ENCODE measurements at regions not wholly inside any gene's neighbourhood (a gene's known extent, or its start where the extent isn't known, plus 50 kb on each side); places are given as distances from the start of the nearest gene placed in this dataset.
"Not testable (repeated sequence)": the region's sequence is repeated elsewhere in the genome, so short reads cannot be mapped to it uniquely, and the experiment has no call there.

GRCh38 chr4:125639182-125639621 lies 324.4 kb downstream of the FAT4 start:
- Mint-ChIP-seq H3K9me3 (peaks cover 0 to 6% of the 10 kb centered on the region in 2 donors), H3K4me3 (no peak overlapping the region), H3K27me3 (no peaks in the 10 kb centered on the region), H3K36me3 (no peaks in the 10 kb centered on the region), H3K27ac (no peak overlapping the region), H3K4me1 (no peaks in the 10 kb centered on the region)
- ATAC-seq (replicated peaks), result no peak
- DNase-seq, result no peak

- H3K4me3 Mint-ChIP-seq, result no peak overlapping the region
- peaks cover 0 to 6% of the 10 kb centered on the region in 2 donors for H3K9me3 Mint-ChIP-seq
- H3K27me3 Mint-ChIP-seq, result no peaks in the 10 kb centered on the region
- ATAC-seq (replicated peaks), result no peak
- DNase-seq, result no peak
- H3K36me3 Mint-ChIP-seq, result no peaks in the 10 kb centered on the region
- H3K27ac Mint-ChIP-seq, result no peak overlapping the region
- H3K4me1 Mint-ChIP-seq, result no peaks in the 10 kb centered on the region
Observed at GRCh38 chr4:125641611-125642010, 326.9 kb downstream of the FAT4 start.

- Mint-ChIP-seq H3K4me3 (no peak overlapping the region), H3K27me3 (no peaks in the 10 kb centered on the region), H3K27ac (no peak overlapping the region), H3K36me3 (no peaks in the 10 kb centered on the region), H3K4me1 (no peaks in the 10 kb centered on the region), H3K9me3 (peaks cover 0 to 6% of the 10 kb centered on the region in 2 donors)
- ATAC-seq (replicated peaks) (no peak), DNase-seq (no peak)
Observed at GRCh38 chr4:125642645-125643044, 327.9 kb downstream of the FAT4 start.

- no peak for ATAC-seq (replicated peaks)
- DNase-seq, result no peak
- no peaks in the 10 kb centered on the region for H3K4me1 Mint-ChIP-seq
- no peak overlapping the region for H3K27ac Mint-ChIP-seq
- no peaks in the 10 kb centered on the region for H3K36me3 Mint-ChIP-seq
- no peaks in the 10 kb centered on the region for H3K27me3 Mint-ChIP-seq
- no peak overlapping the region for H3K4me3 Mint-ChIP-seq
- no peaks in the 10 kb centered on the region for H3K9me3 Mint-ChIP-seq
Observed at GRCh38 chr4:125649452-125649851, 334.7 kb downstream of the FAT4 start.

GRCh38 chr4:125650557-125650956 lies 335.8 kb downstream of the FAT4 start:
- Mint-ChIP-seq H3K4me1 (no peaks in the 10 kb centered on the region), H3K36me3 (no peaks in the 10 kb centered on the region), H3K27me3 (no peaks in the 10 kb centered on the region), H3K27ac (no peak overlapping the region), H3K4me3 (no peak overlapping the region), H3K9me3 (no peaks in the 10 kb centered on the region)
- ATAC-seq (replicated peaks) (no peak), DNase-seq (no peak)

- not testable (repeated sequence) for ATAC-seq (replicated peaks); H3K4me3 Mint-ChIP-seq; H3K36me3 Mint-ChIP-seq; H3K9me3 Mint-ChIP-seq; H3K4me1 Mint-ChIP-seq; H3K27ac Mint-ChIP-seq; H3K27me3 Mint-ChIP-seq; DNase-seq
Observed at GRCh38 chr4:125651707-125652357, 337.1 kb downstream of the FAT4 start.

GRCh38 chr4:125658773-125659172 lies 344.0 kb downstream of the FAT4 start:
- ATAC-seq (replicated peaks) (no peak), DNase-seq (no peak)
- Mint-ChIP-seq H3K4me1 (no peaks in the 10 kb centered on the region), H3K27me3 (no peaks in the 10 kb centered on the region), H3K27ac (no peak overlapping the region), H3K9me3 (peaks cover 0 to 3% of the 10 kb centered on the region in 2 donors), H3K4me3 (no peak overlapping the region), H3K36me3 (no peaks in the 10 kb centered on the region)

GRCh38 chr4:125663896-125664767 lies 349.4 kb downstream of the FAT4 start:
- Mint-ChIP-seq H3K4me1 (no peaks in the 10 kb centered on the region), H3K4me3 (no peak overlapping the region), H3K27me3 (no peaks in the 10 kb centered on the region), H3K36me3 (no peaks in the 10 kb centered on the region), H3K9me3 (peaks cover 0 to 4% of the 10 kb centered on the region in 2 donors), H3K27ac (no peak overlapping the region)
- ATAC-seq (replicated peaks) (peak in 1 of 2 donors; percentile 14), DNase-seq (no peak)

GRCh38 chr4:125666635-125667034 lies 351.9 kb downstream of the FAT4 start:
- ATAC-seq (replicated peaks) (no peak), DNase-seq (no peak)
- Mint-ChIP-seq H3K27me3 (no peaks in the 10 kb centered on the region), H3K36me3 (no peaks in the 10 kb centered on the region), H3K4me1 (no peaks in the 10 kb centered on the region), H3K4me3 (no peak overlapping the region), H3K9me3 (peaks cover 0 to 4% of the 10 kb centered on the region in 2 donors), H3K27ac (no peak overlapping the region)

- Mint-ChIP-seq H3K4me1 (no peaks in the 10 kb centered on the region), H3K27ac (no peak overlapping the region), H3K9me3 (peaks cover 0 to 6% of the 10 kb centered on the region in 2 donors), H3K4me3 (no peak overlapping the region), H3K36me3 (no peaks in the 10 kb centered on the region), H3K27me3 (no peaks in the 10 kb centered on the region)
- ATAC-seq (replicated peaks) (no peak), DNase-seq (no peak)
Observed at GRCh38 chr4:125676156-125676555, 361.4 kb downstream of the FAT4 start.

- no peak for DNase-seq
- no peak overlapping the region for H3K27ac Mint-ChIP-seq
- no peak for ATAC-seq (replicated peaks)
- H3K36me3 Mint-ChIP-seq, result no peaks in the 10 kb centered on the region
- peaks cover 0 to 6% of the 10 kb centered on the region in 2 donors for H3K9me3 Mint-ChIP-seq
- no peaks in the 10 kb centered on the region for H3K4me1 Mint-ChIP-seq
- H3K27me3 Mint-ChIP-seq, result no peaks in the 10 kb centered on the region
- H3K4me3 Mint-ChIP-seq, result no peak overlapping the region
Observed at GRCh38 chr4:125676583-125676982, 361.8 kb downstream of the FAT4 start.

GRCh38 chr4:125677665-125678307 lies 363.0 kb downstream of the FAT4 start:
- H3K36me3 Mint-ChIP-seq, result no peaks in the 10 kb centered on the region
- peaks cover 0 to 3% of the 10 kb centered on the region in 2 donors for H3K9me3 Mint-ChIP-seq
- H3K4me1 Mint-ChIP-seq, result no peaks in the 10 kb centered on the region
- no peaks in the 10 kb centered on the region for H3K27me3 Mint-ChIP-seq
- ATAC-seq (replicated peaks) (no peak), DNase-seq (no peak)
- no peak overlapping the region for H3K27ac Mint-ChIP-seq
- H3K4me3 Mint-ChIP-seq, result no peak overlapping the region

GRCh38 chr4:125679989-125680388 lies 365.2 kb downstream of the FAT4 start:
- Mint-ChIP-seq H3K27ac (no peak overlapping the region), H3K9me3 (peaks cover 0 to 5% of the 10 kb centered on the region in 2 donors), H3K36me3 (no peaks in the 10 kb centered on the region), H3K4me3 (no peak overlapping the region), H3K4me1 (no peaks in the 10 kb centered on the region), H3K27me3 (no peaks in the 10 kb centered on the region)
- DNase-seq, result no peak
- ATAC-seq (replicated peaks), result no peak

GRCh38 chr4:125681240-125681639 lies 366.5 kb downstream of the FAT4 start:
- no peaks in the 10 kb centered on the region for H3K4me1 Mint-ChIP-seq
- peaks cover 0 to 2% of the 10 kb centered on the region in 2 donors for H3K9me3 Mint-ChIP-seq
- ATAC-seq (replicated peaks) (no peak), DNase-seq (no peak)
- no peaks in the 10 kb centered on the region for H3K27me3 Mint-ChIP-seq
- no peak overlapping the region for H3K4me3 Mint-ChIP-seq
- H3K36me3 Mint-ChIP-seq, result no peaks in the 10 kb centered on the region
- H3K27ac Mint-ChIP-seq, result no peak overlapping the region
